H1 (cell line): ENCODE measurements at regions not wholly inside any gene's neighbourhood (a gene's known extent, or its start where the extent isn't known, plus 50 kb on each side); places are given as distances from the start of the nearest gene placed in this dataset.

Experiments used
- CTCF ChIA-PET: fragments of 300-600 bp; sonication (Branson Sonifier 250); formaldehyde crosslinking; loops from one replicate; lab custom pipeline; 2021; ENCODE audit not compliant: partially characterized antibody; lab: Charles Lee
- POLR2A ChIA-PET: fragments of 300-600 bp; sonication (Branson Sonifier 250); formaldehyde crosslinking; loops from one replicate; lab custom pipeline; 2021; ENCODE audit warnings: inconsistent platforms; ENCODE audit not compliant: partially characterized antibody; lab: Charles Lee
- DNase-seq, 2 experiments: peaks; one replicate each; pipeline versions ENCODE4 v3.0.0 to v3.0.0-alpha.2; 2010 to 2022; ENCODE audit warnings: low spot score in 2 of 2, low read depth in 1 of 2, mixed read lengths in 1 of 2
- FAIRE-seq: peaks from 2 replicates; lab custom pipeline; 2011; peaks lifted over from hg19 to GRCh38; lab: Jason Lieb, UNC
- H2AFZ ChIP-seq: 2 replicates; pipeline ENCODE4 v1.8.1; 2012; ENCODE audit warnings: low read length, inconsistent platforms
- H2AK5ac ChIP-seq: 2 replicates; pipeline ENCODE4 v1.6.1; 2013; ENCODE audit warnings: low read depth, low read length
- H2BK120ac ChIP-seq: replicated peaks from 2 replicates; pipeline ENCODE3; 2013; ENCODE audit warnings: low read depth, low read length, inconsistent platforms
- H2BK12ac ChIP-seq: 2 replicates; pipeline ENCODE4 v1.6.1; 2013; ENCODE audit warnings: low read depth, low read length
- H2BK15ac ChIP-seq: 2 replicates; pipeline ENCODE4 v1.6.1; 2013; ENCODE audit warnings: low read length
- H2BK20ac ChIP-seq: 2 replicates; pipeline ENCODE4 v1.6.1; 2013; ENCODE audit warnings: low read length
- H2BK5ac ChIP-seq: 2 replicates; pipeline ENCODE4 v1.6.1; 2013; ENCODE audit warnings: low read depth, low read length
- H3K14ac ChIP-seq: 2 replicates; pipeline ENCODE4 v1.6.1; 2013; ENCODE audit warnings: inconsistent platforms; ENCODE audit not compliant: insufficient read length
- H3K18ac ChIP-seq: 2 replicates; pipeline ENCODE4 v1.6.1; 2013; ENCODE audit warnings: low read length; ENCODE audit errors: extremely low read depth
- H3K23ac ChIP-seq: 2 replicates; pipeline ENCODE4 v1.6.1; 2013; ENCODE audit warnings: inconsistent platforms; ENCODE audit not compliant: insufficient read length
- H3K23me2 ChIP-seq: 2 replicates; pipeline ENCODE4 v1.6.1; 2013; ENCODE audit warnings: low read depth, low read length
- H3K27ac ChIP-seq: 2 replicates; pipeline ENCODE4 v1.6.1; 2011; ENCODE audit warnings: low read depth, low read length, inconsistent platforms
- H3K27me3 ChIP-seq, 4 experiments: replicated peaks in 1 of 4; 1 replicate in 1 of 4; 2 replicates in 3 of 4; pipeline versions ENCODE4 v1.6.1 to v1.8.1; 2011 to 2013; ENCODE audit warnings: low read length in 3 of 4, mild to moderate bottlenecking in 3 of 4, inconsistent platforms in 2 of 4, mixed read lengths in 2 of 4, moderate library complexity in 1 of 4; ENCODE audit not compliant: control insufficient read depth in 3 of 4, insufficient read depth in 3 of 4; ENCODE audit errors: extremely low read depth in 1 of 4
- H3K36me3 ChIP-seq, 4 experiments: 2 replicates each; pipeline versions ENCODE4 v1.6.1 to v1.8.1; 2011 to 2013; ENCODE audit warnings: mild to moderate bottlenecking in 4 of 4, low read length in 3 of 4, moderate library complexity in 2 of 4, control low read depth in 1 of 4, inconsistent platforms in 1 of 4; ENCODE audit not compliant: insufficient read depth in 4 of 4, control insufficient read depth in 2 of 4
- H3K4ac ChIP-seq: replicated peaks from 2 replicates; pipeline ENCODE3; 2013; ENCODE audit warnings: low read length, low read depth, mixed read lengths, inconsistent platforms; ENCODE audit not compliant: insufficient read length
- H3K4me1 ChIP-seq, 4 experiments: replicated peaks in 1 of 4; 1 replicate in 1 of 4; 2 replicates in 3 of 4; pipeline versions ENCODE4 v1.6.1 to v1.8.1; 2011 to 2013; ENCODE audit warnings: low read length in 3 of 4, inconsistent platforms in 2 of 4, mixed read lengths in 1 of 4; ENCODE audit not compliant: insufficient read depth in 4 of 4, control insufficient read depth in 3 of 4
- H3K4me2 ChIP-seq, 2 experiments: 2 replicates each; pipeline versions ENCODE4 v1.6.1 to v1.8.1; 2011 to 2013; ENCODE audit warnings: low read depth in 2 of 2, low read length in 2 of 2, control low read depth in 1 of 2, inconsistent platforms in 1 of 2, mild to moderate bottlenecking in 1 of 2; ENCODE audit not compliant: insufficient read depth in 1 of 2
- H3K4me3 ChIP-seq, 4 experiments: fragments of 200-600, 300-600 bp in 1 of 4; sonication (generic), shearing (Covaris generic), sonication (Bioruptor Twin) in 1 of 4; 2 replicates each; pipeline versions ENCODE4 v1.5.1 to v1.8.1; 2011 to 2016; ENCODE audit warnings: low read length in 4 of 4, low read depth in 3 of 4, control low read depth in 2 of 4, inconsistent platforms in 2 of 4, mild to moderate bottlenecking in 2 of 4, mixed read lengths in 1 of 4, moderate library complexity in 1 of 4; ENCODE audit not compliant: insufficient read depth in 2 of 4; ENCODE audit errors: extremely low read depth in 1 of 4
- H3K56ac ChIP-seq: replicated peaks from 2 replicates; pipeline ENCODE3; 2013; ENCODE audit warnings: low read depth, mild to moderate bottlenecking, mixed read lengths, low read length, inconsistent platforms; ENCODE audit not compliant: insufficient read length
- H3K79me1 ChIP-seq: 2 replicates; pipeline ENCODE4 v1.6.1; 2013; ENCODE audit warnings: low read depth, low read length, control low read depth
- H3K79me2 ChIP-seq, 2 experiments: 2 replicates each; pipeline versions ENCODE4 v1.6.1 to v1.8.1; 2012 to 2013; ENCODE audit warnings: low read length in 2 of 2, mild to moderate bottlenecking in 2 of 2, inconsistent platforms in 1 of 2; ENCODE audit not compliant: insufficient read depth in 2 of 2, control insufficient read depth in 1 of 2
- H3K9ac ChIP-seq, 4 experiments: replicated peaks in 1 of 4; 1 replicate in 1 of 4; 2 replicates in 3 of 4; pipeline versions ENCODE4 v1.6.1 to v1.8.1; 2011 to 2013; ENCODE audit warnings: low read depth in 3 of 4, low read length in 3 of 4, control low read depth in 2 of 4, mild to moderate bottlenecking in 2 of 4, moderate library complexity in 2 of 4, inconsistent platforms in 1 of 4; ENCODE audit errors: extremely low read depth in 1 of 4
- H3K9me3 ChIP-seq, 2 experiments: 2 replicates each; pipeline versions ENCODE4 v1.6.1 to v1.8.1; 2012 to 2013; ENCODE audit warnings: mild to moderate bottlenecking in 2 of 2, moderate library complexity in 2 of 2, control low read depth in 1 of 2, inconsistent platforms in 1 of 2, low read depth in 1 of 2, low read length in 1 of 2, mixed read lengths in 1 of 2; ENCODE audit not compliant: insufficient read depth in 2 of 2
- H4K20me1 ChIP-seq, 2 experiments: replicated peaks in 1 of 2; 2 replicates each; pipeline versions ENCODE3 to v1.8.1; 2011 to 2013; ENCODE audit warnings: inconsistent platforms in 2 of 2, low read length in 2 of 2, mild to moderate bottlenecking in 1 of 2; ENCODE audit not compliant: insufficient read depth in 2 of 2, control insufficient read depth in 1 of 2
- H4K5ac ChIP-seq: 2 replicates; pipeline ENCODE4 v1.6.1; 2013; ENCODE audit warnings: low read length, low read depth, mixed read lengths, inconsistent platforms; ENCODE audit not compliant: insufficient read length
- H4K8ac ChIP-seq: 2 replicates; pipeline ENCODE4 v1.8.0; 2013; ENCODE audit warnings: mild to moderate bottlenecking, moderate library complexity, low read length, inconsistent platforms; ENCODE audit not compliant: insufficient read depth; ENCODE audit errors: extremely low read depth
- H4K91ac ChIP-seq: replicated peaks from 2 replicates; pipeline ENCODE3; 2013; ENCODE audit warnings: low read length, mixed read lengths, inconsistent platforms; ENCODE audit not compliant: insufficient read length
- ATF3 ChIP-seq: IDR thresholded peaks from 2 replicates; pipeline ENCODE4 v1.6.1; 2011; ENCODE audit warnings: low read depth, mild to moderate bottlenecking, low read length; ENCODE audit not compliant: insufficient read depth
- PHF8 ChIP-seq: fragments of 200-600 bp; sonication (generic); conservative IDR thresholded peaks from 2 replicates; pipeline ENCODE4 v1.7.1; 2012; ENCODE audit warnings: low read depth, mild to moderate bottlenecking, inconsistent platforms, low read length, moderate library complexity
- SP2 ChIP-seq: IDR thresholded peaks from 2 replicates; pipeline ENCODE4 v1.6.1; 2012; ENCODE audit warnings: mild to moderate bottlenecking, low read length, inconsistent platforms
- SP4 ChIP-seq: IDR thresholded peaks from 2 replicates; pipeline ENCODE4 v1.6.1; 2012; ENCODE audit warnings: low read length, inconsistent platforms
- SRF ChIP-seq: IDR thresholded peaks from 2 replicates; pipeline ENCODE4 v1.6.1; 2011; ENCODE audit warnings: mild to moderate bottlenecking, low read depth, low read length, moderate library complexity
- WGBS, 2 experiments: shearing (Covaris generic) in 1 of 2; methylation state at CpG; one replicate each; pipeline versions ENCODE4 v1.1.6 to v1.1.7; 2013 to 2015; ENCODE audit warnings: low lambda C conversion rate in 2 of 2, mixed read lengths in 2 of 2, inconsistent platforms in 1 of 2, low coverage in 1 of 2, missing lambda C conversion rate in 1 of 2; ENCODE audit not compliant: insufficient replicate concordance in 2 of 2, insufficient coverage in 1 of 2, insufficient read length in 1 of 2; ENCODE audit errors: extremely low coverage in 1 of 2, missing lambda C conversion rate in 1 of 2; 5-methylcytosine and 5-hydroxymethylcytosine counted together
- TF ChIP-seq, protein P1 (sequence below): IDR thresholded peaks from 2 replicates; pipeline ENCODE4 v1.6.1; 2011; ENCODE audit warnings: low read length, improper control_type of control experiment

DNA sequence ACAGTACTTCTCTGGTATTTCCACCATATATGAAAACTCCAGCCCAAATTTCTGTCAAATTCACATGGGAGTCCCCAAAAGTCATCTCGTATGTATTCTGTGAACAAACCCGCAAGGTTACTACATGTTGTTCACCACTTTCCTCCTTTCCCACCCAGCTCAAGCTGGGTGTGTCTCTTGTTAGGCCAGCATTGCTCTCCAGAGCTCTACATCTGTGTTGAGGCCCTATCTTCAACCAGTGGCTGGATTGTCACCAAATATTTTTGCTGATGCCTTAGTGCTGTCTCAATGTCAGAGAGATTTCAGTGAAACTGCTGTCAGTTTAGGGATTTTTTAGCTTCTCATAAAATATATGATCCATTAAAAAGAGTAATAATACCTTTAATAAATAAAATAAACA is 230.9 kb downstream of the BTG1 start:
- no peak overlapping the region for H2BK20ac ChIP-seq
- no peaks in the 10 kb centered on the region for H3K27me3 ChIP-seq
- H3K4ac ChIP-seq, result no peak overlapping the region
- no peak overlapping the region for H4K8ac ChIP-seq
- no peak overlapping the region for H2AFZ ChIP-seq
- TF ChIP-seq, protein P1, sequence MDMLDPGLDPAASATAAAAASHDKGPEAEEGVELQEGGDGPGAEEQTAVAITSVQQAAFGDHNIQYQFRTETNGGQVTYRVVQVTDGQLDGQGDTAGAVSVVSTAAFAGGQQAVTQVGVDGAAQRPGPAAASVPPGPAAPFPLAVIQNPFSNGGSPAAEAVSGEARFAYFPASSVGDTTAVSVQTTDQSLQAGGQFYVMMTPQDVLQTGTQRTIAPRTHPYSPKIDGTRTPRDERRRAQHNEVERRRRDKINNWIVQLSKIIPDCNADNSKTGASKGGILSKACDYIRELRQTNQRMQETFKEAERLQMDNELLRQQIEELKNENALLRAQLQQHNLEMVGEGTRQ, result no peak
- no peak for TF ChIP-seq PHF8
- no peak for TF ChIP-seq ATF3
- no peak for TF ChIP-seq SRF
- no peak for TF ChIP-seq SP2
- TF ChIP-seq SP4, result no peak
- H3K9ac ChIP-seq, result no peak overlapping the region
- H3K18ac ChIP-seq, result no peak overlapping the region
- no peak overlapping the region for H2BK5ac ChIP-seq
- no peak overlapping the region for H3K14ac ChIP-seq
- H2BK15ac ChIP-seq, result no peak overlapping the region
- H3K27ac ChIP-seq, result no peak overlapping the region
- no peak overlapping the region for H4K5ac ChIP-seq
- no peak overlapping the region for H2BK12ac ChIP-seq
- CTCF ChIA-PET, result interaction anchor here (0.7 kb wide), 1 partner anchor 533 kb away, joined by 3 read pairs; no protein-coding TSS in a partner anchor
- H3K79me1 ChIP-seq, result no peaks in the 10 kb centered on the region
- POLR2A ChIA-PET, result interaction anchor here (1.0 kb wide), 1 partner anchor 231 kb away, joined by 3 read pairs; the partner anchor contains the start of gene BTG1
- H3K4me3 ChIP-seq, result no peak overlapping the region
- no peak overlapping the region for H2AK5ac ChIP-seq
- no peak overlapping the region for H3K23ac ChIP-seq
- no peak overlapping the region for H4K91ac ChIP-seq
- DNase-seq (no peak), FAIRE-seq (no peak)
- no peaks in the 10 kb centered on the region for H3K79me2 ChIP-seq
- no peak overlapping the region for H3K56ac ChIP-seq
- H4K20me1 ChIP-seq, result no peaks in the 10 kb centered on the region
- WGBS, 2 experiments, result 92% methylated on average over 2 of the region's 2 CpGs; no CpG with 5 or more reads in 1 of the 2 experiments
- H3K4me2 ChIP-seq, result no peak overlapping the region
- no peaks in the 10 kb centered on the region for H3K9me3 ChIP-seq
- H3K4me1 ChIP-seq, result peaks cover 0 to 8% (median 6%) of the 10 kb centered on the region in 4 experiments; a peak in 2 of 7 replicates
- no peaks in the 10 kb centered on the region for H3K36me3 ChIP-seq
- no peak overlapping the region for H2BK120ac ChIP-seq
- no peaks in the 10 kb centered on the region for H3K23me2 ChIP-seq
